ENCODE measurements at regions not wholly inside any gene's neighbourhood (a gene's known extent, or its start where the extent isn't known, plus 50 kb on each side); places are given as distances from the start of the nearest gene placed in this dataset.
"Not testable (repeated sequence)": the region's sequence is repeated elsewhere in the genome, so short reads cannot be mapped to it uniquely, and the experiment has no call there.

DNA sequence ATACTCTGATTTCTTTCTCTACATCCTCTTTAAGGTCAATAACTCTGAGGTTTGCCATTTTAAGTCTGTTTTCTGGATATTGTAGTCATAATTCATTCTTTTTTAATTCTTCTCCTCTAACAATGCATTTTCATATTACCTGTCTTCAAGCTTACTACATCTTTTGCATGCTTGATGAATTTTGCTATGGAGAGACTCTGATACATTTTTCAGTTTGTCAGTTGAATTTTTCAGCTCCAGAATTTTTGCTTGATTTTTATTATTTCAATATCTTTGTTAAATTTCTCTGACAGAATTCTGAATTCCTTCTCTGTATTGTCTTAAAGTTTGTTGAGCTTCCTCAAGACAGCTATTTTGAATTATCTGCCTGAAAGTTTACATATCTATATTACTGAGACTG is 159.8 kb upstream of the ST8SIA4 start:
- ATAC-seq (no peak), DNase-seq (no peak)
- intact Hi-C loops (cut with DNase I, micrococcal nuclease): no loop called here

DNA sequence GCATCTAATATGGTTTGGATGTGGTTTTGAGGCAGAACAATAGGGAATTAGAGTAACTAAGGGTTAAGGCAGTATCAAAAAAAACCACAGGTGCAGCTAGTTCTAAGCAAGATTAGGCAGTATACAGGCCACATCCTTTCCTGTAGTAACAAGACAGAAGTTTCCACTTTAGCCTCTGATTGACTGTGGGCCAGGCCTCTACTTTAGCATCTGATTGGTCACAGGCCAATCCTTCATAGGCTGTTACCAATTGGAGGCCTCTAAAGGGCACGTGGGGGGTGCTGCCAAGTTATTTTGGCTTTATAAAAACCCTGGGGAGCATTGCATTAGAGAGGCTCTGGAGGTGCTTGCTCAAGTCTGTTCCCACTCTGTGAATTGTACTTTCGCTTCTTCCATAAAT is 144.1 kb upstream of the ST8SIA4 start:
- DNase-seq: no peak
- no peak for ATAC-seq
- intact Hi-C loops (cut with DNase I, micrococcal nuclease): no loop called here

DNA sequence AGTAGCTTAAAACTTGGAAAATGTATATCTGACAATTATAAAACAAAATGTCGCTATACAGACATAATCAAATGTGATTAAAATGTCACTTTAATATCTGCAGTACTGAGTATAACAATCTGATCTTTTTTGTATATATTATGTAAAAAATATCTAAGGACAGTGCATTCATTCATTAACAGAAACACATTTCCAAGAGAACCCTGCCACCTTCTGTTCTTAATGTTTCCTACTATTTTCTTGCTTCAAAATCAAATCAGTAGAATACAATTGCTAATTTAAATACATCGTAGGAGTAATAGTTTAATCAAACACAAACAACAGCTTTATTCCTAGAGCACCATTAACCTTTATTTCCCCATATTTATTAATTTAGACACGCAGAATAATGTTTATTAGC is 142.6 kb upstream of the ST8SIA4 start:
- ATAC-seq (no peak), DNase-seq (no peak)
- intact Hi-C loops (cut with DNase I, micrococcal nuclease): no loop called here

DNA sequence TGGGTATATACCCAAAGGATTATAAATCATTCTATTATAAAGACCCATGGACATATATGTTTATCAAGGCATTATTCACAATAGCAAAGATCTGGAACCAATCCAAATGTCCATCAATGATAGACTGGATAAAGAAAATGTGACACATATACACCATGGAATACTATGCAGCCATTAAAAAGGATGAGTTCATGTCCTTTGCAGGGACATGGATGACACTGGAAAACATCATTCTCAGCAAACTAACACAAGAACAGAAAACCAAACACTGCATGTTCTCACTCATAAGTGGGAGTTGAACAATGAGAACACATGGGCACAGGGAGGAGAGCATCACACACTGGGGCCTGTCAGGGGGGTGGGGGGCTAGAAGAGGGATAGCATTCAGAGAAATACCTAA is 136.9 kb upstream of the ST8SIA4 start:
- ATAC-seq; intact Hi-C loops (cut with DNase I, micrococcal nuclease); DNase-seq: not testable (repeated sequence)

DNA sequence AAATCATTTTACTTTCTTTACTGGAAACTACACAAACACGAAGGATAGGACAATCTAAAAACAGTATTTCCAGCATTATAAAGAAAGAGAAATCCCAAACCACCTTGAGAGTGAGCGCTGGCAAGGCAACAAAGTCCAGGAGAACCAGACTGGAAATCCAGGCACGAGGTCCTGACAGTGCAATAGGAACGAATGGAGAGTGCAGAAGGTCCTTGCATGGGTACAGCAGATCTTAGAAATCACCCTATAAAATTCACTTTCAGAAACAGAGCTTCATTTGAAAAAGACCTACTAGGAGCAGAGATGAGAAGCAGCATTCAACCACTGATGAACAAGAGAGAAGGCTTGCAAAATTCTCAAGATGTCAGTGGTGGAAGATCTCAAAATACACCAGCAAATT is 133.7 kb upstream of the ST8SIA4 start:
- intact Hi-C loops (cut with DNase I, micrococcal nuclease): no loop called here
- no peak for DNase-seq
- ATAC-seq: no peak

DNA sequence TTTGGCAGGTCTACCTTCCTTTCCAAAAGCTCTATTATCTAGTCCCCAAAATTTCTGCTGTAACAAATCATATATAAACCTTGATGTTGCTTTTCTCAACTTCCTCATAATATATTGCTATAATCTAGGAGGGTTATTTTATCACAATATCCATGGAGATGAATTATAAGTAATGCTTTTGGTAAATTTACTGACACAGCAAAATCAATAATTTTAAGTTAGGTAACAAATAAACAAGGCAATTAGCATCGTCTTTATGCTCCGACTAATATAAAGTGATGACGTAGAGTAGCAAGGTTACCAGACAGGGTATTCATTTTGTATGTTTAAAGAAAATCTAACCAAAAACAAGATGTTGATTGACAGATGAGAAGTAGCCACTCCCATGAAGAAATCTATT is 132.3 kb upstream of the ST8SIA4 start:
- intact Hi-C loops (cut with DNase I, micrococcal nuclease): no loop called here
- ATAC-seq: no peak
- no peak for DNase-seq

DNA sequence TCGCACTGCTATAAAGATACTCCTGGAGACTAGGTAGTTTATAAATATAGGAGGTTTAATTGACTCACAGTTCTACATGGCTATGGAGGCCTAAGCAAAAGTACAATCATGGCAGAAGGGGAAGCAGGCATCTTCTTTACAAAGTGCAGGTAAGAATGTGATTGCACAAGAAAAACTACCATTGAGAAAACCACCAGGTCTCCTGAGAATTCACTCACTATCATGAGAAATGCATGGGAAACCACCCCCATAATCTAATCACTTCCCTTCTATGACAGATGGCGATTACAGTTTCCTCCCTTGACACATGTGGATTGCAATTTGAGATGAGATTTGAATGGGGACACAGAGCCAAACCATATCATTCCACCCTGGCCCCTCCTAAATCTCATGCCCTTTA is 121.2 kb upstream of the ST8SIA4 start:
- intact Hi-C loops (cut with DNase I, micrococcal nuclease): no loop called here
- ATAC-seq (no peak), DNase-seq (no peak)

DNA sequence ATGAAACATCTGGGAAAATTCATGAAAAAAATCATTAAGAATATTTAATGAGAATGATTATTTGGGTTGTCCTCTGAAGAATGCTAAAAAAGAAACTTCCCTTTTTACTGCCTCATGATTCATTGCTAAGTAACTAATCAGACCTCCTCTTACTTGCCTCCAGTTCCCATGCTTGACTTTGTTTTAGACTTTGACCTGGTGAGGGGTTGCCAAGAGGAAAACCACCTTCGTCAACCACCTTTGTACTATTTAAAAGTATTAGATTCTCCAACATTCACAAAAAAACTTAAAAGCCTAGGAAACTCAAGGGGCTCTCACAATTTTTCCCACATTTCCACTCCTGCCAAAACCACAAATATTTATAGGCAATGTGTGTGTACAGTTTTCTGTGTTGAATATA is 115.2 kb upstream of the ST8SIA4 start:
- no peak for DNase-seq
- intact Hi-C loops (cut with DNase I, micrococcal nuclease): no loop called here
- ATAC-seq: no peak

DNA sequence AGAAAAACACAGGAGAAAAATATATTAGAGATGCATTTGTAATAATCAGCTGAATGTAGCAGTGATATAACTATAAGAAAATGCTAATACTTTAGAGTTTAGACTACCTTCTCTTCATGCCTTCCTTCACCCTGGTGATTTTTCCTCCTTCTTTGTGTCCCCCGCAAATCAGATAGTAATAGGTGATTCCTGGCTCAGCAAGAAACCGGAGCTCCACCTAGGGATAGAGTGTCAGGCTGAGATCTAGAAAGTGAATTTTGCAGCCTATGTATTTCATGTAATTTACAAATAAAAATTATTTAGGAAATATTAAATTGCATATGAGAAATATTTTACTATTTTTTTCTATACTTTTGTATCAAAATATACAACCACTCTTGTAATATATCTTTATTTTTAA is 109.8 kb upstream of the ST8SIA4 start:
- intact Hi-C loops (cut with DNase I, micrococcal nuclease): no loop called here
- no peak for ATAC-seq
- no peak for DNase-seq

DNA sequence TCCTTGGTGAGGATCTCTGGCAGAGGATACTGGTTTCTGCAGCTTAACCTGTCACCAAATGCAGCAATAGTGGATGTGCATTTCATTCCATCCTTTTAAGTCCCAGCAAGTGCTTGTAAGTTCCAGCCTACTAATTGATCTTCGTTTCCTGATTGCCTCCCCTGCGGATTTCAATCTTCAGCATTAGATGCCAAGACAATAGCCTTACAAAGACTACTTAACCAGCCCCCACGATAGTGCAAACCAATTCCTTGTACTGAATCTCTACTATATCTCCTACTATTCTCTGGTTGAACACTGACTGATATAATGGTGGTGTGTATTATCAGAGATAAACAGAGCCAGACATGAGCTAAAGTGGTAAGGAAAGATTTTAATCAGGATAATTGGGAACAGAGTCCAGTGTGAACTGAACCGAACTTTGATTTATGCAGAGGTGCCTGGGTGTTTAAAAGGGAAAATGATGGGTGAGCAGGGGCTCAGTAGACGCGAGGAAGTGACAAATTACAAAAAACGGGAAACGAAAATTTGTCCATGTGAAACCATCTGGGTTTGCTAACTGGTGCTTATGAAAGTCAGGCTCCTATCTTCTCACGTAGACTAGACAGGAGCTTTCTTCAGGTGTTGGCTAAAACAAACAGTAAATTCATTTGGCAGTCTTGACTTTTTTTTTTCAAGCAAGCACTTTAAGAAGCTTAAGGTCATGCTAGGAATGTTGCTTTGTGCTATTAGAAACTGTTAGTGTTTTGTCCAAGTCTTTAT is 106.9 kb upstream of the ST8SIA4 start:
- no peak for ATAC-seq
- DNase-seq: no peak
- intact Hi-C loops (cut with DNase I, micrococcal nuclease): no loop called here

DNA sequence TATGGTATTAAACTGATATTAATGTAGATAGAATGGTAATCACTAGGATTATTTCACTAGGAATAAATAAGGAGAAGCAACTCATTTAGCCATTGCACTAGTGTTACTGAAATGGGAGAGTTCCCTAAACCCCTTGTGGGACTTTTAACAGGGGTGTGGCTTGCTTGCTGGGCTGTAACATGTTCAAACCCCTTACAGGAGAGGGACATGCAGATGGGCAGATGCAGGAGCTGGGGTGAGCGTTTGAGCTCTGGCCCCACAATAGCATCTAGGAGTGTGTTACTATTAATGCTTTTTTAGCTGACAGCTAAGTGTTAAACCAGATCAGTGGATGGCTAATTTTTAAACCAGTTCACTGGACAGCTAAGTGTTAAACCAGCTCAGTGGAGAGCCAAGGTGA is 89.3 kb upstream of the ST8SIA4 start:
- no peak for ATAC-seq
- intact Hi-C loops (cut with DNase I, micrococcal nuclease): no loop called here
- no peak for DNase-seq

DNA sequence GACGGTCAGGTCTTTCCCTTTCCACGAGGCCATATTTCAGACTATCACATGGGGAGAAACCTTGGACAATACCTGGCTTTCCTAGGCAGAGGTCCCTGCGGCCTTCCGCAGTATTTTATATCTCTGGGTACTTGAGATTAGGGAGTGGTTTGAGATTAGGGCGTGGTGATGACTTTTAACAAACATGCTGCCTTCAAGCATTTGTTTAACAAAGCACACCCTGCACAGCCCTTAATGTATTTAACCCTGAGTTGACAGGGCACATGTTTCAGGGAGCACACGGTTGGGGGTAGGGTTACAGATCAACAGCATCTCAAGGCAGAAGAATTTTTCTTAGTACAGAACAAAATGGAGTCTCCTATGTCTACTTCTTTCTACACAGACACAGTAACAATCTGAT is 80.5 kb upstream of the ST8SIA4 start:
- DNase-seq; intact Hi-C loops (cut with DNase I, micrococcal nuclease); ATAC-seq: not testable (repeated sequence)

DNA sequence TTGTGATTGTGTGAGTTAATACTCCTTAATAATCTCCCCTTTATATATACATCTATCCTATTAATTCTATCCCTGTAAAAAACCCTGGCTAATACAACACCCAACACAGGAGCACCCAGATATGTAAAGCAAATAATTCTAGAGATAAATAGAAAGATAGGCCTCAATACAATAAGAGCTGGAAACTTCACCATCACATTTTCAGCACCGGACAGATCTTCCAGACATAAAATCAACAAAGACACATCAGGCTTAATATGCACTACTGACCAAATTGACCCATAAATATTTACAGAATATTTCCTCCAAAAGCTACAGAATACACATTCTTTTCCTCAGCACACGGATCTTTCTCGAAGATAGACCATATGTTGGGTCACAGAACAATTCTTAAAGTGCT is 71.0 kb upstream of the ST8SIA4 start:
- intact Hi-C loops (cut with DNase I, micrococcal nuclease): no loop called here
- DNase-seq (no peak), ATAC-seq (no peak)

DNA sequence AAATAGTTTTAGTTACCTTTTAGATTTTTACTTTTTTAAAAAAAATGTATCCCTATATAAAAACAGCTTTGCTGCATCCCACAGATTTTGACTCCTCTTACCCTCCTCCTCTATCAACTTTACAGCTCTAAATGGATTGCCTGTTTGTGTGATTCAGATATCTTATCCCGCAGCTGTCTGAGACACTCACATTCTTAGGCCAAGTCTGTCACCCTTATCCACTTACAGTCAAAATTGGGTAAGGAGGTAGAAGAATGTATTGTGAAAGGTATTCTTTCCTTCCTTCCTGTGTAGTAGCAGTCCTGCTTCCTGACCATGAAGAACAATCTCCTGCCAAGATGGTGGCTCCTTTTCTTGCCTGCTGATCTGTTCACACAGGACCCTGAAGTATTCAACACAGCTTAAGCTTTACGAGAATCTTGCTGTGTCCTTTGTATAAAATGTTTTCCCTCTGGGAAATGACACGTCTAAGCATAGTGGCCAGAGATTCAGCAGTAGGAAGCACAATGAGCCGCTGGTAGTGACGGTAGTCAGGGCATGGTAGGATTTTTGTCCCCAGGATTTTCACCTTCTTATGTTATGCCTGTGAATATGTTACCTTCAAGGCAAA is 67.7 kb upstream of the ST8SIA4 start:
- ATAC-seq: no peak
- intact Hi-C loops (cut with DNase I, micrococcal nuclease): no loop called here
- no peak for DNase-seq

DNA sequence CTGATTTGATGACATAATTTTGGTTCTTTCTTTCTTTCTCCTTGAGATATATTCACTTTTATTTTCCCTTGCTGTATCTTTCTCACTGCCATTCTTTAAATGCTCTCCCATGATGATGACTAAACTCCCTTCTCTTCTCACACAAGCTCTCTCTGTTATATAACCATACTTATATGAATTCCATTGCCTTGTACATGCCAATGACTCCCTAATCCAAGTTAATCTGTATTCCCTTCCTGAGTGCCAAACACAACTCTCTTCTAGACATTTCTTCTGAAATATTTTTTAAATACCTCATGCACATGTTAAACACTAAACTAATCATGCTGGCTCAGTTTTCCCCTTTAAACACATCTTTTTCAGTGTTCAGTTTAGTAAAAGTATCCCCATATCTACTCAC is 62.2 kb upstream of the ST8SIA4 start:
- no peak for ATAC-seq
- DNase-seq: no peak
- intact Hi-C loops (cut with DNase I, micrococcal nuclease): no loop called here

Measured in left colon (tissue), 2 donors.